Suprapubic skin (tissue), 4 donors: ENCODE measurements at regions not wholly inside any gene's neighbourhood (a gene's known extent, or its start where the extent isn't known, plus 50 kb on each side); places are given as distances from the start of the nearest gene placed in this dataset.

Experiments used
- CTCF ChIP-seq, 2 donors: fragments of 200-600 bp in 1 of 2; fragments of 450-650 bp in 1 of 2; sonication (generic) in 1 of 2; IDR thresholded peaks; one replicate each; pipeline ENCODE4 v1.5.1; 2016 to 2019; ENCODE audit warnings: antibody characterized with exemption in 2 of 2, mild to moderate bottlenecking in 1 of 2, moderate library complexity in 1 of 2
- EP300 ChIP-seq: sonication (generic); formaldehyde crosslinking; IDR thresholded peaks from one replicate; pipeline ENCODE4 v1.6.1; 2017; ENCODE audit warnings: antibody characterized with exemption
- POLR2A ChIP-seq, 2 donors: fragments of 450-650 bp; IDR thresholded peaks; one replicate each; pipeline ENCODE4 v1.6.1; 2017; ENCODE audit warnings: antibody characterized with exemption in 2 of 2, mild to moderate bottlenecking in 2 of 2, moderate library complexity in 2 of 2
- POLR2AphosphoS5 ChIP-seq, 3 donors: sonication (generic); formaldehyde crosslinking; IDR thresholded peaks; one replicate each; pipeline ENCODE4 v1.6.1; 2017; ENCODE audit warnings: antibody characterized with exemption in 3 of 3

DNA sequence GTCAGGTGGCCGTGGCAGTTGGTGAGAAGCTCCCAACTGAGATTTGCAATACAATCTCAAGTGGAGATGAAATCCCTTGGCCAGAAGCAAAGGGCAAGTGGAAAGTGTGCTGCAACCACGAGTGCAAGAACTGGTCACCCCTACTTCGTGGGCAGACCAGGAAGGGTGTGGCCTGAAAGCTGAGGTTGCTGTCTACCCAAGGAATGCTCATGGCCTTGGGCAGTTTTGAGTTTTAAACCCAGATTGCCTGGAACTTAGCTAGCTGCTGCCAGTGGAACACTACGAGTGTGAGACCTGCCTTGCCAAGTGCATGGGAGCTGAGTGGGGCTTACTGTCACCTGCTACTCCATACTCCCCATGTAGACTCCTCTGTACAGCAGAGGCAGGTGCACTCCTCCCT is 113.3 kb upstream of the FAT3 start:
- no peak for TF ChIP-seq CTCF (IDR thresholded peaks at IDR 0.05)
- no peak for TF ChIP-seq EP300
- TF ChIP-seq POLR2AphosphoS5 (IDR thresholded peaks at IDR 0.05) = no peak
- TF ChIP-seq POLR2A (IDR thresholded peaks at IDR 0.05) = no peak
